H1 (cell line): ENCODE measurements at regions not wholly inside any gene's neighbourhood (a gene's known extent, or its start where the extent isn't known, plus 50 kb on each side); places are given as distances from the start of the nearest gene placed in this dataset.

ENCODE experiments used
- KDM5A ChIP-seq: fragments of 200-600 bp; IDR thresholded peaks from 2 replicates; pipeline ENCODE4 v1.7.1; 2012; ENCODE audit warnings: mild to moderate bottlenecking, low read length, inconsistent platforms, mixed read lengths
- POU5F1 ChIP-seq: IDR thresholded peaks from 2 replicates; pipeline ENCODE4 v1.6.1; 2011; ENCODE audit warnings: low read depth, mild to moderate bottlenecking, low read length, moderate library complexity
- RBBP5 ChIP-seq: IDR thresholded peaks from 2 replicates; pipeline ENCODE4 v1.7.1; 2012; ENCODE audit warnings: low read depth, mild to moderate bottlenecking, inconsistent platforms, low read length, moderate library complexity, borderline replicate concordance
- TAF7 ChIP-seq: optimal IDR thresholded peaks from 2 replicates; pipeline ENCODE3; 2011; ENCODE audit warnings: low read depth, mild to moderate bottlenecking, inconsistent platforms, low read length, moderate library complexity, borderline replicate concordance
- TBP ChIP-seq: IDR thresholded peaks from 2 replicates; pipeline ENCODE4 v1.6.1; 2011; ENCODE audit warnings: low read depth, low read length, improper control_type of control experiment
- ZNF274 ChIP-seq: IDR thresholded peaks from 2 replicates; pipeline ENCODE4 v1.7.0; 2012; ENCODE audit warnings: low read length, borderline replicate concordance; ENCODE audit errors: extremely low read depth

DNA sequence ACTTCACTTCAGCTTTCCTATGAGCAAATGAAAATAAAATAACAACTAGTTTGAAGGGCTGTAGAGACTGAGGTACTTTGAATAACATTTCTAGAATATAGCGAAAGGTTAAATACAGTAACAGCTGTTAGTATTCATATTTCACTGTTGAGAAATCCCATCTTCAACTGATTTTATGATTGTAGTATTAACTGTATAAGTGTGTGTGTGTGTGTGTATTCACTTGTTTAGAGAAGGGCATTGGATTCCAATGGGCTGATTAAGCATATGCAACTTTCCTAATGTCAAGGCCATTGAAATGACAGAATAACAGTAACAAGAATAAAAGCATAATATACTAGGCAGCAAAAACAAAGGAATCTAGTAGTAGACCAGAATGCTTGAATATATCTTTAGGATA is 957.5 kb upstream of the EPHA7 start (continued):
- TF ChIP-seq POU5F1 (no peak), TAF7 (no peak), KDM5A (no peak), RBBP5 (no peak), ZNF274 (no peak), TBP (no peak)
